ENCODE measurements at regions not wholly inside any gene's neighbourhood (a gene's known extent, or its start where the extent isn't known, plus 50 kb on each side); places are given as distances from the start of the nearest gene placed in this dataset.

- TF ChIP-seq POLR2A (IDR thresholded peaks at IDR 0.05; ENCODE audit: borderline replicate concordance, extremely low read depth, insufficient read depth, insufficient read length) (no peak), CTCF (IDR thresholded peaks at IDR 0.05 in 2 of 3, conservative IDR thresholded peaks at IDR 0.05 in 1 of 3; ENCODE audit: borderline replicate concordance in 1 of 3, insufficient read depth in 1 of 3, low read depth in 2 of 3, low read length in 2 of 3) (no peak), ATF3 (IDR thresholded peaks at IDR 0.05) (no peak), REST (IDR thresholded peaks at IDR 0.05; ENCODE audit: low read depth) (no peak)
Measured at GRCh38 chr6:14811775-14812428, 434.0 kb upstream of the JARID2 start.

All from HCT116 (cell line).